HL-60 (cell line): ENCODE measurements at regions not wholly inside any gene's neighbourhood (a gene's known extent, or its start where the extent isn't known, plus 50 kb on each side); places are given as distances from the start of the nearest gene placed in this dataset.

Experiments
- DNase-seq, 2 experiments: peaks; one replicate each; pipeline ENCODE4 v3.0.0-alpha.2; 2010 to 2020; ENCODE audit warnings: low read depth in 1 of 2, low spot score in 1 of 2
- H3K27ac ChIP-seq: fragments of 250-450 bp; sonication (Bioruptor Pico); replicated peaks from 2 replicates; pipeline ENCODE4 v1.5.1; 2020; ENCODE audit warnings: mild to moderate bottlenecking, moderate library complexity
- H3K27me3 ChIP-seq: fragments of 250-450 bp; sonication (Bioruptor Pico); 2 replicates; pipeline ENCODE4 v1.5.1; 2021; ENCODE audit warnings: mild to moderate bottlenecking, moderate library complexity; ENCODE audit not compliant: insufficient read depth, poor library complexity, severe bottlenecking
- H3K4me3 ChIP-seq: replicated peaks from 2 replicates; pipeline ENCODE4 v1.5.1; 2011; ENCODE audit warnings: mild to moderate bottlenecking, control low read depth, low read length; ENCODE audit not compliant: insufficient read depth
- CTCF ChIP-seq: IDR thresholded peaks from one replicate; pipeline ENCODE4 v1.5.1; 2011; ENCODE audit warnings: low read length, control low read depth, inconsistent platforms; ENCODE audit not compliant: insufficient read depth
- GABPA ChIP-seq: IDR thresholded peaks from 2 replicates; pipeline ENCODE4 v1.6.1; 2012; ENCODE audit warnings: low read depth
- POLR2AphosphoS5 ChIP-seq: IDR thresholded peaks from 2 replicates; pipeline ENCODE4 v1.6.1; 2012; ENCODE audit warnings: low read depth
- REST ChIP-seq: IDR thresholded peaks from 2 replicates; pipeline ENCODE4 v1.6.1; 2012; ENCODE audit warnings: low read depth; ENCODE audit not compliant: insufficient replicate concordance
- SPI1 ChIP-seq: IDR thresholded peaks from 2 replicates; pipeline ENCODE4 v1.6.1; 2012; ENCODE audit warnings: low read depth, mild to moderate bottlenecking, borderline replicate concordance

GRCh38 chrX:4206941-4207340 is 493.5 kb upstream of the PRKX start:
- TF ChIP-seq REST: no peak
- no peak for TF ChIP-seq POLR2AphosphoS5
- no peak for TF ChIP-seq CTCF
- TF ChIP-seq SPI1: no peak
- no peak for TF ChIP-seq GABPA
- DNase-seq: no peak
- no peaks in the 10 kb centered on the region for H3K27me3 ChIP-seq

GRCh38 chrX:4197971-4198370 is 484.5 kb upstream of the PRKX start:
- Histone ChIP-seq H3K27ac (no peak overlapping the region), H3K4me3 (no peak overlapping the region), H3K27me3 (no peaks in the 10 kb centered on the region)
- no peak for DNase-seq
- TF ChIP-seq REST: no peak
- no peak for TF ChIP-seq CTCF

More at GRCh38 chrX:4206941-4207340, 493.5 kb upstream of the PRKX start:
- Histone ChIP-seq H3K27ac (no peak overlapping the region), H3K4me3 (no peak overlapping the region)

GRCh38 chrX:4193500-4194155 is 480.2 kb upstream of the PRKX start:
- DNase-seq: no peak
- Histone ChIP-seq H3K27me3 (no peaks in the 10 kb centered on the region), H3K27ac (no peak overlapping the region), H3K4me3 (no peak overlapping the region)
- no peak for TF ChIP-seq GABPA
- TF ChIP-seq POLR2AphosphoS5: no peak
- TF ChIP-seq CTCF: no peak
- TF ChIP-seq REST: no peak
- TF ChIP-seq SPI1: no peak
